ENCODE measurements at regions not wholly inside any gene's neighbourhood (a gene's known extent, or its start where the extent isn't known, plus 50 kb on each side); places are given as distances from the start of the nearest gene placed in this dataset.

DNA sequence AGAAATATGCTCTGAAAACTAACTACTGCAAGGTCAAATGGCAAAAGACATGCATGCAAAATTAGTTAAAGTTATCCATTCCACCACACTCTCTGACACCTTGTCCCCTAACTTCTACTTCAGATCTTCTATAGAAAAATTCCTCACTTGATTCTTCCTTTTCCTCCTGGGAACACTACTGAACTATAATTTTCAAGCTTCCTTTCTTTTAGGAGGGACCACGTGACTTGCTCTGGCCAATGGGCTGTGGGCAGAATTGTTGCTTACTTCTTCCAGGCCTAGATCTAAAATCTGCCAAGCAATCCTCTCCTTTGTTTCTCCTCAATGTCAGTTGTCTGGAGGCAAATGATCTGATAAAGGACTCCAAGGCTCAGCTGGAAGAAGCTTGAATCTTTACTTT, 441.0 kb downstream of the CDK5RAP2 start:
- DNase-seq (ENCODE audit: low spot score) (no peak), ATAC-seq (no peak)

DNA sequence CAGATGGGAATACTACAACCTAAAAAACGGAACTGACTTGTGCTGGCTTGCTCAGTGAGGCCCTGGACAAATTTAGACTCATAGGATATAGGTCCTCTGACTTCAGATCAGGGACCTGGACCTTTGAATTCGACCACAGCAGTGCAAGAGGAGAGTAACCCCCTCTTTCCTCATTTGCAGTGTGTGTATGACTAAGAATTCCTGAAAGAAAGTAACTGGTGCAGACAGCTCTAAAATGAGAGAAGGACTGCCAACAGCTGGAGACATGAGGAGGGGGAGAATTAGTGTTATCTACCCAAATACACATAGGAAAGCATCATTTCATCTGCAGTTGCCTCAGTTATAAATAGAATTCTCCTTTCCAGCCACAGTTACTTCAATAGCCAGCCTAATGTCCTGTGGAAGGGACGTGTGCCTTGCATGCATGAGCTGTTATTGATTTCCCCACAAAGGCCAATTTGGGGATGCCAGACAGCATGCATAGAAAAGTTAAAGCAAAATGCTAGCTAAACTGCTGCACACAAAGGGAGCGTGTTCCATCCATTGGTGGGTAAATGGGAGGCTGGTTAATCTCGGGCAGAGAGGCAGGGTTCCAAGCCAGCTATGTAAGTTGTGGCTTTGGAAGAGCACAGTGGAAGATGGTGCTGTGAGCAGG, 442.7 kb downstream of the CDK5RAP2 start:
- ATAC-seq (no peak), DNase-seq (ENCODE audit: low spot score) (no peak)

DNA sequence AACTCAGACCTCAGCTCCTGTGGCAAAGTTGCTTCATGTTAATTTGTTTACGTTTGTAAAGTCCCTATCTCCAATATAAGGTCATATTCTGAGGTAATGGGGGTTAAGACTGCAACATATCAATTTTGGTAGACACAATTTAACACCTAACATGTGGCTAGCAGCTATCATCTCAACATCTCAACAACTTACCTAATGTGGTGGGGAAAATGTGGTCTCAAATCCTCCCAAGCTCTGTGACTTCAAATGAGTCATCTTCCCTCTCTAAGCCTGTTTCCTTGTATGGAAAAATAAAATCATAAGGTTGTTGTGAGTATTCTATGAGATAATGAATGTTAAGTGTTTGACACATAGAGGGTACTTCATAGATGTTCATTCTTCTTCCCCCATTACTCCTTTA, 443.3 kb downstream of the CDK5RAP2 start:
- ATAC-seq (no peak), DNase-seq (ENCODE audit: low spot score) (no peak)

DNA sequence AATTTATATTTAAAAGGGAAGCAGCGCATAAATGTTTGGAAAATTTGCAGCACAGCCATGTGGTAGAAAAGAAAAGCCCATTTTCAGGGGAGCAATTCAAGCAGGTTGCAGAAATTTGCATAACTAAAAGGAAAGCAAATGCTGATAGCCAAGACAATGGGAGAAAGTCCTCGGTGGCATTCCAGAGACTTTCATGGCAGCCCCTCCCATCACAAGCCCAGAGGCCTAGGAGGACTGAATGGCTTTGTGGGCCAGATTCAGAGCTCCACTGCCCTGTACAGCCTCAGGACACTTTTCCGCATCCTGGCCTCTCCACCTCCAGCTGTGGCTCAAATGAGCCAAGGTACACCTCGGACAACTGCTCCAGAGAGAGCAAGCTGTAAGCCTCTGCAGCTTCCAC, 462.9 kb downstream of the CDK5RAP2 start:
- DNase-seq (ENCODE audit: low spot score) (no peak), ATAC-seq (no peak)

DNA sequence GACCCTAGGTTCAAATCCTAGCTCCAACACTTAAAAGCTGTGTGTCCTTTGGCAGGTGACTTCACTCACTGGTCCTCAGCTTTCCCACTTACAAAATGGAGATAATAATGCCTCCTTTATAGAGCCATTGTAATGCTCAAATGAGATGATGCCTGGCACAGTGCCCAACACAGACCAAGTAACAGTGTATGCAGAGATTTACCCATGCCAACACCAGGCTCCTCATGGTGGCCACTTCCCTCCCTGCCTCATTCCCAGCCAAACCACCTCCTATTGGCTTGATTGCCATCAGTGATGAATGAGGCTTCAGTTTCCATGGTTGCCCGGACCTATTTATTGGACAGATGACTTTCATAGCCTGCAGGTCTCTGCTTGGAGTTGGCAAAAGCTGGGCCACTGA, 469.4 kb downstream of the CDK5RAP2 start:
- no peak for DNase-seq (ENCODE audit: low spot score)
- ATAC-seq: no peak

DNA sequence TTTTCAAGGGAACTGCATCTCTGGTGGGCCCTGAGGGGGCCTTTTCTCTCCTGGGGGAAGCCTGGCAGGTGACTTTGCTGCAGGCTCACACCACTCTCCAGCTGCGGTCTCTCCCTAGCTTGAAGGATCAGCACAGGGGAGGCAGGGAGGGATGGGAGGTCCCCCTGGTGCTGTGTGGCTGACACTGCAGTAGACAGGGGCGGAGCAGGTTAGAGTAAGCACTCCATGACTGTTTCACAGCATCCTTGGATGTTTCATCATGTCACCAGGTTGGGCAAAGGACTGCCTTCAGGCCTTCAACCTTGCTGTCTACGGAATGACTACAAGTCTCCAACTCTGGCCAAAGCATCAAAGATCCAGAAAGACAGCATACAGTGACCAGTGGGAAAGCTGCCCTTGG, 470.7 kb downstream of the CDK5RAP2 start:
- no peak for DNase-seq (ENCODE audit: low spot score)
- no peak for ATAC-seq

DNA sequence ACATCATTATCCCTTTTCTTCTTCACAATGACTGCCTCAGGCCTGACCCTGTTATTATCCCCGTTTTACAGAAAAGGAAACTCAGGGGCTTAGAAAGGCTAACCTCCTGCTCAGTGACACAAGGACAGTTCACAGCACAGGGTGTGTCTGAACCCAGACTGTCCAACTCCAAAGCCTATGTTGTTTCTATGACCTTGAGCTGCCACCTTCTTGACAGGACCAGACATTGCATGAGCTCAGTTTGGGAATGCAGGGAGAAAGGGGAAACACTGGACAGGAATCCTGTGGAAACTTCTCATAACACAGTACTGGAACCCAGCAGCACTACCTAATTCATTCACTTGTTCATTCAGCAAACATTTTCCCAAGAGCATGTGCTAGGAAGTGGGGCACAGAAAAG, 472.8 kb downstream of the CDK5RAP2 start:
- no peak for ATAC-seq
- no peak for DNase-seq (ENCODE audit: low spot score)

DNA sequence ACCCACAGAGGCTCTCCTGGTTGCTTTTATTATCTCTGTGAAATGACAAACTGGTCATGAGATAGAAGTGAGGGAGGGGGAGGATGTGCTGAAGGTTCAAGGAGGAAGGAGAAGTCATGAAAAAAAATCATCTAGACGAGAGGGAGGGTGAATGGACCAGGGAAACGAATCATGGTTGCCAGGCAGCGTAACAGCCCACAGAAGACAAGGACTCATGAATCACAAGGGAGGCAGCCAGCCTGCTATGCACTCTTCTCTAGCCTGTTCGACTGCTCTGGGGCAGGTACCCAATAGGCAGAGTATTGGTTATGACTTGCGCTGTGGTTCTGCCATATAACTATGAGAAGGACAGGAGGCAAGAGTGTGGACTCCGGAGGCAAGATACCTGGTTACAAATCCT, 475.2 kb downstream of the CDK5RAP2 start:
- DNase-seq (ENCODE audit: low spot score): no peak
- no peak for ATAC-seq

DNA sequence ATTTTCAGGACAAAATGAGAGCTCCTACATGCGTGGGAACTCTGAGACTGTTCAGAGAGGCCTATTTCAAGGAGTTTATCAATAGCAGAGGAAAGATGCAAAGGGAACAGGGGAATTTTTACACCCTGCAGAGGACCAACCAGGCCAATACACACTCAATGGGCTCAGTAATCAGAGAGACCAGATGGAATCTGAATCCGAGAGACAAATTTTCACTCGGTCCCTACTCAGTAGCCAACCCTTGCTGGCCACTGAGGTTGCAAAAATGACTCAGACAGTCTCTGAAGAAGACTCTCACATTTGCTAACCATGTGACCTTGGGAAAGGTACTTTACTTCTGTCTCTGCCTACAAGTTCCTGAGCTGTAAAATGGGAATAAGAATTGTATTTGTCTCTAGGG, 479.4 kb downstream of the CDK5RAP2 start:
- DNase-seq (ENCODE audit: low spot score): no peak
- ATAC-seq: no peak

DNA sequence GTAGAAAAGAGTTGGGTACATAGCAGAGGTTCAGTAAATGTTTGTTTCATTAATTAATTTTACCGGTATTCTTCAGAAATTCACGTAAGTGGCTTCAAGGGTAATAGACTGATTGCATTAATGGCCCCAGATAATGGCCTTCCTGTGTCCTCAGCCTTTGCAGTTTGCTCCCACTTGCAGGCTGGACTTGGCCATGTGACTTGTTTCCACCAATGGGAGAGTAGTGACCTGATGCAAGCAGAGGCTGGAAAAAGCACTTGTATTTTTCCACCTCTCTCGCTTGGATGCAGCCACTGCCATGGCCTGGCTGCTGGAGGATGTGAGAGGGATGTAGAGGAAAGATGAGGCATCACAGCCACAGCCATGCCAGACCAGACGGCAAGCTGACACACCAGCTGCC, 480.9 kb downstream of the CDK5RAP2 start:
- DNase-seq (ENCODE audit: low spot score): no peak
- no peak for ATAC-seq

DNA sequence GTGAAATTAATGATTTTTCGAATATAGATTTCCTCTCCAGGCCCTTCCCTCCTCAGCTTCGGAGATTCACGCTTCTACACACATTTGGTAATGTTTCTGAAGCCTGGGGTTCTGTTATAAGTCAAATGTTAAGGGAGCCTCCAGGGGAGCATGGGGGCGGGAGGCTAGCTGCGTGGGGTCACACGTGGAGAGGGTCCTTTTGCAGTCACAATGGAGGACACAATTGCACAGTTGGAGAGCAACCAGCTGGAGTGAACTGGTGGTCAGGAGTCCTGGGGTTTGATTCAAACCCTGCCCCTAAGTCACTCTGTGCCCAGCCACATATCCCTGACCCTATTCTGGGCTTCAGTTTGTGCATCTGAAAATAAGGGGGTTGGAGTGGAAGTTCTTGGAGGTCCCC, 481.4 kb downstream of the CDK5RAP2 start:
- ATAC-seq: no peak
- no peak for DNase-seq (ENCODE audit: low spot score)

DNA sequence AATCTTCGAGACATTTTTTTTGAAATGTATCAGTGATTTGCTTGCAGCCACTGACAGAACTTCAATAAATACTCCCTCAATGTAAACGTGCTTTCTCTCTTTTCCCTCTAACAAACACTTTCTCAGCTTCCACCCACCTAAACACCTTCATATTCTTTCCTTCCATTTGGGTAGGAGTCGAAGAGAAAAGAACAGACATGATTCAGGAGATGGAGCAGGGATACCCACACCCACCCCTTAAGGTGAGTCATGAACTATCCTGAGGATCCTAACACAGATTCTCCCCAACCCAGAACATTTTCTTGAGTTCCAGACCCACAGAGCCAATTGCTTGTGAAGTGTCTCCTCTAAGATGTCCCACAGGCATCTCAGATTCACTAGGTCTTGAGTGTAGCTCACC, 488.8 kb downstream of the CDK5RAP2 start:
- ATAC-seq: no peak
- no peak for DNase-seq (ENCODE audit: low spot score)

DNA sequence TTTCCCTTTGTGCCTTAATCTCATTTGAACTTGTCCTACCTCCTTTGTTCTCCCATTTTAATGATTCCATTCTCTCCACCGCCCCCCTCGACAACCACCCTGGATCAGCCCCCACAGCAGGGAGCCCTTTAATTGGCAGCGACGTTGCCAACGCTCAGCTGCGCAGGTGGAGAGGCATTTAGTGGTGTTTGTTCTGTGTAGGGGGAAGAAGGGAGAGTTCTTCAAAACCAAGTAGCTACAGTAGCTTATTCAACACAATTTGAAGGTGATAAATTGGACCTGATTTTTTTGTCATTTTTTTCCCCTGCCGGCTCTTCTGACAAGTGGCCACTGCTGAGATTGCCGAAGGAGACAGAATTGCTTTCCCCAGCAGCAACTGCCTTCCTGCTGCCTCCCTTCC, 499.1 kb downstream of the CDK5RAP2 start:
- no peak for ATAC-seq
- DNase-seq (ENCODE audit: low spot score): no peak

DNA sequence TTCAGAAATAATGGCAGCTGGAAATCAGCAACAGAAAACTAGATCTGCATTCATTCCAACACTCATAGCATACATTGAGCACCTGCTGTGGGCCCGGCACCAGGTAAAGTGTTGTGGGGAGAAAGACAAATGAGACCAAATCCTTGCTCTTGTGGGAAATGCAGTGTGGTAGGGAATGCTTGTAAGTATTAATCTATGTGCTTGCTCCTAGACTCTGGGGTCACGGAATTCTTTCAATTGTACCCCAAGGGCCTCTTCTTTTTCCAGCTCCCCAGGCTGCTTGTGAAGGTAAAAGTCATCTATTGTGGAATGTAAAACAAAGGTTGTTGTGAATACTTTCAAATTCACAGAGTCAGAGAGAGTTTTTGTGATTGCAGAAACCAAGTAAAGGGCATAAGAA, 501.9 kb downstream of the CDK5RAP2 start:
- no peak for ATAC-seq
- DNase-seq (ENCODE audit: low spot score): no peak

DNA sequence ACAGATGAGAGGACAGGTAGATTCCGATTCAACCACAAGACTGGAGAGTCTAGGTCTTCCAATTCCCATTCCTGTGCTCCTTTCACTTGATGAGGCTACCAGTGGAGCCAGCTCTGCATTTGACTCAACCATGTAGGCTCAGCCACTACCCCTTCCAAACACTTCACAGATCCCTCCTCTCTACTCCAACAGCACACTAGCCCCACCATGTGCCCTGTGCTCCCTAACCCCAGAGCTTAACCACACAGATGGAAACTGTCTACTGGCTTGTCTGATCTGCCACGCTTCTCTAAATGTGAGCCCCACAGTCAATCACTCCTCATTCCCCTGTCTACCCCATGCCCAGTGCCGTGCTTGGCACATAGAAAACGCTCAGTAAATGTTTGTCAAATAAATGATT, 508.2 kb downstream of the CDK5RAP2 start:
- DNase-seq (ENCODE audit: low spot score): no peak
- no peak for ATAC-seq

DNA sequence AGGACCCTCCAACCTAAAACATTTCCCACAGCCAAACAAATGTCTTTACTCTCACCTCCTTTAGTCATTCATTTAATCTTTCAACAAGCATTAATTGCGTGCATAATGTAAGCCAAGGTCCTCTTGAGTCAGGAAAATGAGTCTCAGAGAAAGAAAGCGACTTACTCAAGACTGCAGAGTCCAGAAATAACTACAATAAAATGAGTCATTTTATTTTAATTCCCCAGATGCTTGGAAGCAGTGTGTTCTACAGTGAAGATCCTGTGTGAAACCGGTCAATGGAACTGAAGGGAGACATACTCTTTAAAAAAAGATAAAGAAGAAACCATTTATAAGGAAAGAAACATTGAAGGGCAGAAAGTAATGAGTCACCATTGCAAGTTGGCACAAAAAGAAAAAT, 513.7 kb downstream of the CDK5RAP2 start:
- no peak for ATAC-seq

DNA sequence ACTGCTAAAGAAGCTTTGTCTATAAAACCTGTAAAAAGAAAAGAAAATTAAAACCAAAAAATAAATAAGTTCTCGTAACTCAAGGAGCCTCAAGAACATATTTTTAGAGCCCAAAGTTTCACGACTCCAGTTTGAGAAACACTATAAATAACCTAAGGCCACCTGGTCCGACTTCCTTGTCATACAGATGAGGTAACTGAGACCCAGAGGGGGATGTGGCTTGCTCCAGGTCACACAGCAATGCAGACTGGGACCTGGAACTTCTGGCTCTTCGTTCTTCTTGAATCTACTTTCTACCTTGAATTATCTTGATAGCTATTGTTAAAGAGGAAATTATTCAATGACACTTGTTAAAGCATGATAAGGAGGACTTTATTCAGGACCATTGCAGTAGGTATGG, 514.8 kb downstream of the CDK5RAP2 start:
- ATAC-seq: no peak
- DNase-seq (ENCODE audit: low spot score): no peak

More for the DNA sequence above, 513.7 kb downstream of the CDK5RAP2 start:
- no peak for DNase-seq (ENCODE audit: low spot score)

DNA sequence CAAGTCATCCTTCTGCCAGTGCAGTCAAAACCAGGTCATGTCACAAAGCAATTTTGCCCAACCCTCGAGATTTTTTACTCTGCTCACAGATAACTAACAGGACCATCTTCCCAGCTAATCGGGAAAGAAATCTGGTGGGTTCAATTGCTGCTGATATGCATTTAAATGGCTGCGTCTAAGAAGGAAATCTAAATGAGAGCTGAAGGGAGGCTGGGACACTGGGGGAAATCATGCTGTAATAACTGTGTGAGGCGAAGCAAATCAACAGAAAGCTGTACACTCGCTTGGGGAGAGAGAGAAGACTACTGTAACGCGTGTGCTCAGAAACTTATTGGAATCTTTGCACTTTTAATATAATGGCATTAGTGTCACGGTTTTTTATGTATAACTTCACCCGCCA, 535.0 kb downstream of the CDK5RAP2 start:
- no peak for ATAC-seq
- DNase-seq (ENCODE audit: low spot score): no peak

DNA sequence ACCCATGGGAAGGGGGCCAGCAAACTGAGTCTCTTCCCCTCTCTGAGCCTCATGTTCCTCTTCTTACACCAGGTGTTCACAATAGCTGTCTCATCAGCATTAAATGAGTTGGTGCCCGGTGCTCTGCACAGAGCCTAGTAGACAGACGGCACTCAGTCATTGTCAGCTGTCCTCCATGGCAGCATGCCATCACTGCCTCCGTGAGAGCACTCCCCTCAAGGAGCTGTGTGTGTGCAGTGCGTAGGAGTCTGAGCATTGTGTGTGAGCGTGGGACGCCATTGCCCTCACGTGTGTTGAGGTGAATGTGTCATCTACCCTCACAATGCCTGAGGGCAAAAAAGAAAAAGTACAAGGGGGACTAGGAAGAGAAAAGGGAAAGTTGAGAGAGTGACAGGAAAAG, 536.5 kb downstream of the CDK5RAP2 start:
- ATAC-seq: no peak
- DNase-seq (ENCODE audit: low spot score): no peak

DNA sequence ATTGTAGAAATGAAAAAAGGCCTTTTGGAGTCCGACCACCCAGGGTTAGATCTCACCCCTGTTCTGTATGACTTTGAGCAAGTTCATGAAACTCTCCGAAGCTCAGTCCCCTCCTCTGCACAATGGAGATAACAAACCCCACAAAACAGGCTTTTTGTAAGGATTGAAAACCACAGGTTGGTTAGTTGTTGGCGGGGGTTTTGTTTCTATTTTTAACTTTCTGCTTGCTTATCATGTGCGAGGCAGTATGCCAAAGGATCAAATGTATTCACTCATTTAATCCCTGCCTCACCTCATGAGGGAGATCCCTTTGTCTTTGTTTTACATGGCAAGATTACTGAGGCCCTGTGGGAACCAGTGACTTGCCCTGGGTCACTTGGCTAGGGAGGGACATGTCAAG, 539.1 kb downstream of the CDK5RAP2 start:
- ATAC-seq: no peak

DNA sequence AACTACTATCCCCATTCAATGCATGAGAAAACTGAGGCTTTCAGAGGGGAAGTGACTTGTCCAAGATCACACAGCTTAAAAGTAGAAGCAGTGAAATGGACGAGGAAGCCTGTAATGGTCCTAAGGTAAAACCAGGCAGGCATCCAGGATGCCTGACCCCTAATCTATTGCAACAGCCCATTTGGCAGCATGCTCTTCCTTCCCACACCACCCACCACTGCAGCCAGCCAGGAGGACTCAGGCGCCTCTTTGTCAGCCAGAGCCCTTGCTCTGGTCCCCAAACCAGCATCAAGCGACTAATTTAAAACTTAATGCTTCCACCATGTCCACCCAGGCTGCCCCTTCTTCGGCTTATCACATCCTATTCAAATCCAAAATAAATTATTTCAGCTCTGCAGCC, 541.6 kb downstream of the CDK5RAP2 start:
- ATAC-seq: peak; percentile 73

More for the DNA sequence above, 539.1 kb downstream of the CDK5RAP2 start:
- no peak for DNase-seq (ENCODE audit: low spot score)

DNA sequence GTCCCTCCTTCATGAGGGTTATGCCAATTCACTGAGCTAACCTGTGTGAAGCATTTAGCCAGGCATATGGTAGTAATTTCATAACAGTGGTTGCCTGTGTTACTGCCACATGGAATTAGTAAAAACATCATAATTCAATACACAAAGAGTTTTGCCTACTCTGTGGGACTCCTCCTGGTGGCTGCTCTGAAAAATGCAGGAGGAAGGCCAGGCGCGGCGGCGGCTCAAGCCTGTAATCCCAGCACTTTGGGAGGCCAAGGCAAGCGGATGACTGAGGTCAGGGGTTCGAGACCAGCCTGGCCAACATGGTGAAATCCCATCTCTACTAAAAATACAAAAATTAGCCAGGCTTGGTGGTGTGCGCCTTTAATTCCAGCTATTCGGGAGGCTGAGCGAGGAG, 547.3 kb downstream of the CDK5RAP2 start:
- DNase-seq (ENCODE audit: low spot score): no peak
- ATAC-seq: no peak

More for the DNA sequence above, 541.6 kb downstream of the CDK5RAP2 start:
- DNase-seq (ENCODE audit: low spot score): no peak

DNA sequence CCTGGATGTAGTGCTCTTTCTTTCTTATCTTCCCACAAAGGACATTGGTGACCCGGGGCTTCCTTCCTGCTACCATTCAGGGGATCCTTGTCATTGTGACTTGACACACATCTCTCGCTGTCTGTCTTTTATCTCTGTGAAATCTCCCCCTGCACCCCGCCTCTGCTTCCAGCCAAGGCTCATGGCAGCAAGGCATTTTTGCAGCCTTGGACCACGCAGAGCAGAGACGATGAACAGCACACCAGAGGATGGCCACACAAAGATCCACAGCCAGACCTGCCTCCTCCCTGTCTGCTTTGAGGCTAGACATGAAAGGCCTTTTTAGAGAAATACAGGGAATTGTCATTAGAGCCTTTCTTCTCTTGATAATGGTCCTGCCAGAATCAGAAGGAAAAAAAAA, 549.1 kb downstream of the CDK5RAP2 start:
- no peak for DNase-seq (ENCODE audit: low spot score)
- ATAC-seq: no peak

DNA sequence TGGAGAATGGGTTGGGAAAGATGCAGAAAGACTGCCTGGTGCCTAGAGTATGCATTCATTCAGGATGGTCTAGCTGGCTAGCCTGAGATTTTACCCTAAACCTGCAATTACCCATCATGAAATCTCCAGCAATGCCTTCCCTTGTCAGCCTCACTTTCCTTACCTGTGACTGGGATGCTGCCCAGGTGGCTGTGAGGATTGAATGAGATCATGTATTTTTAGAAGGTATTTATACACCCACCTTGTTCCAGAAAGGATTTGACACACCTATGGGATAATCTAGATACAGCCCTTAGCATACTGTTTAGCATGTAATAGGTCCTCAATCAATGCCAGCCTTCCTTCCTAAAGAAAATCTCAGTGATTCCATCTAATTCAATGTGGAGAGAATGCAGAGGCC, 561.4 kb downstream of the CDK5RAP2 start:
- ATAC-seq: no peak
- DNase-seq (ENCODE audit: low spot score): no peak
